HG02610 (cell line): ENCODE measurements at regions not wholly inside any gene's neighbourhood (a gene's known extent, or its start where the extent isn't known, plus 50 kb on each side); places are given as distances from the start of the nearest gene placed in this dataset.

Source experiments
- ATAC-seq: cut with Tn5 transposase; IDR thresholded peaks from one replicate; pipeline ENCODE4 v1.9.1; 2021; ENCODE audit warnings: mild to moderate bottlenecking, moderate library complexity; ENCODE audit not compliant: unreplicated experiment

DNA sequence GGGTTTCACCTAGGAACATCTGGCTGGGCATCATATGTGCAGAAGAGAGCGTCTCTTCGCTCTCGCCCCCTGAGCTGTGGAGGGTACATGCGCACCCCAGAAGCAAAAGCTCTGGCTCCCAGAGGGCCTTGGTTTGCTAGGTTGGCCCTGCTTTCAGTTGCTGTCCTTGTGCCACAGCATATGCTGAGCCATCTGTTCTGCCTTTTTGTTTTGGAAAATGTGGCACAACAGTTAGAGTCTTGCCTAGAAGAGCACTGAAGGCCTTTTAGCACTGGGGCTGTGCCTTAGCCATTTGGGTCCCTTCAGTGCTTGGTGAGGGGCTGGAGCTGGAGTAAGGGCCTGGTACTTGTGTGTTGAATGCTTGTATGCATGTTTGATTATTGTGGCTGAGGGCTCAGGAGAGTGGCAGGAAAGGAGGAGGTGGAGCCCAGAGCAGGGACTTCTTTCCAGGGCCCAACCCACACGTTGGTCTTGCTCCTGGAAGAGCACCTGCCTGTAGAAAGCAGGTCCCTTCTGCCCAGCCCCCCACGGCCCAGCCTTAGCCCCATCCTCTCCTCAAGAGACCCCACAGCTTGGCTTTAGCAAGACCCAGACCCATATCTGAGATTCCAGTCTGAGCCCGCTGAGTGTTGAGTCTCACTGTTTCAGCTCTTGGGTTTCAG lies 113.7 kb downstream of the SLC25A47 start:
- no peak for ATAC-seq

DNA sequence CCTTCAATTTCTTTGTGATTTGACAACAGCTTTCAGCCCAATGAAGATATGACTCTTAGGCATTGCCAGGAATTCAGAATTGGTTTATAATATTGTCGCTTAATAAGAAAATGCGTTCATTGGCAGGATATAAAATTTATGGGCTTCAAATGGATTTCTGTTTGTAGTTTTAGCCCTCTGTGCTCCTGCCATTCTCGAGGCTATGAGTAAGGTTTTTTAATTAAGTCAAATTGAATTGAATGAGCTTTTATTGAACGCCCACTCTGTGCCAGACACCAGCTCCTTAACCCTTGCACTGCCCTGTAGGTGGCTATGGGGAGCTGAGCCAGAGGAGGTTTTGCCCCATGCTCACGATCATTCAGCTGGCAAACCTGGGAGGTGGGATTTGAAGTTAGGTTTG lies 115.1 kb downstream of the SLC25A47 start:
- ATAC-seq: no peak

DNA sequence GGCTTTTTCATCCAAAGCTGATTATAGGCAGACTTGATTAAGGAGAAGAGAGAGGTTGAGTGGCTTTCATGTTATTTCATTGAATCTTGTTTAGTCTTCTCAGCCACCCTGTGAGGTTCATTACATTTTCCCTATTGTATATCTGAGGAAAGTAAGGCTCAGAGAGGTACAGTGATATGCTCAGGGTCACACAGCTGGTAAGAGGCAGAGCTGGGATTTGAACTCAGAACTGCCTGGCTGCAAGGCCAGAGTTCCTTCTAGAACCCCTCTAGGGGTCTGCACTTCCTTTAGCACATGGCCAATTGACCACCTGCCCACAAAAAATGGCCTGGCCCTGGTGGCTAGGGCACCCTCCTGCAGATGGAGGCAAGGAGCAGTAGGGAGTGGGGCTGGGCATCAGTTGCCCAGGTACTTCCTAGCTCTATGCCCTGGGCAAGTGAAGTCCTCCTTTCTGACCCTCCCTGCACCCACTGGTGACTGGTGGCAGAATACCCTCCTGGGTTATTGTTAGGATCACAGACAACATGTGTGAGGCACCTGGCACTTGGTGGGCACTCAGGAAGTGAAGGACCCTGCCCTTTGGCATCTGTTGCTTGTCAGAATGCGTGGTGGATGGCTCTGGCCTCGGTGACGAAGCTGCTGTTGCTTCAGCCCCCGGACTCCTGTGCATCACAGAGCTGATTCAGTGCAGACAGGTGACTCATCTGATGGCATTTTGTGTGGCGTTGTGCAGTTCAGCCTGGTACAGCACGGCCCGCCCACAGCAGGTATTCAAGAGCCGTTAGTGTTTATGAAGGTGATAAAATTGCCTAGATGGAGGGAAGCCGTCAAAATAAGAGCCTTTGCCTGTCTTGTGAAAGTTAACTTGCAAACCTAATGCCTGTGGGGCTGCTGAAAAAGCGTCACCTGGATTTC lies 115.8 kb downstream of the SLC25A47 start:
- ATAC-seq: no peak

DNA sequence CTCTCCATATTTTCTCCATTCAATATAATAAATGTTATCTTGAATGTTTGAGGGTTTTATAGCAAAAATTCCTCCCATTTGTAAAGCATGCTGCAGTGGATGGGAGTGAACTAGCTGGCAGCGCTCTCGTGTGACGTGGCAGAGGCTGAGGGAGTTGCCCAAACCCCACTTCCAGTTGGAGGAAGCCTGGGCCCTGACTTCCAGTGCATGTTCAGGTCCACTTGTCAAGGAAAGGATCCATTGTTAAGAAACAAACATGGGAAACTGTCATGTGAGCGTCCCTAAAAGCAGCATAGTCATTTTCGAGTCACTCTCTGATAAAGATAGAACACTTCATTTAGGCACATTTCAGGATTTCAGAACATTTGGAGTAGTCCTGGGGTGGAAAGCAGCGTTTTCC lies 116.6 kb downstream of the SLC25A47 start:
- no peak for ATAC-seq

DNA sequence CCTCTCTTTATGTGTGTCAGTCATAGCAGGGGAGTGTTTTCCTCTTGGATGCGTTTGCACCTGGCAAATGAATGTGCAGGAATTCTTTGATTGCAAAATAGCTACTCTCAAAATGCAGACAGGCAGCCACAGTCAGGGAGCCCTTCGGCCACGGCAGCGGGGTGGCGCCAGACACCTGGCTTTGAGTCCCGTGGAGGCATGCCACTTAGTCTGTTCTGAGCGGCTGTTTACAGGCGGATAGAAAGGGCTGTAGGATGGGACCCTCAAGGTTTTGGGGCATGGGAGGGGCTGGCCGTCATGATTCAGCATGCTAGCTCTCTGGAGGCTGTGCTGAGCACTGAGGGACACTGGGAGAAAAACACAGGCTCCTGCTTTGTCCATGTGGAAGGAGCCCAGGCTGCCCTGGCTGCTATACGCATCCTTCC lies 117.1 kb downstream of the SLC25A47 start:
- ATAC-seq: no peak

DNA sequence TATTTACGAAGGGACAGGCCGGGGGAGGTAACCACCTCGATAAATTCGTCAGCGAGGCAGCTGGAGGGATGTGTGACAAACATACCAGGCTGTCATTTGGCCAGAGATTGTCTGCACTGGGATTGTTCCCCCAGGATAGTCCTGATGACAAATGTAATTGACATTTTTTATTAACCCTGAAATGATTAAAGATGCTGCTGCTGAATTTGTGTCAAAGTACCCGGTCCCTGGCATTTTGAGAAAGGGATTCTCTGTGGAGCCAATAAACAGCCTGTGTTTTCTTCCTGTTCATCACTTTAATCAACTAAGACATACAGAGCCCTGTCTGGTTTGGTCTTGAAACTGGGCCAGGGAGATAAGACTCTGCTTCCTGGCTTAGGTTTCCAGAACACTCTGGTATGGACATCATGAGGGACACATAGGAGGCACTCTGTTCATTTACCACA lies 117.6 kb downstream of the SLC25A47 start:
- ATAC-seq: no peak

DNA sequence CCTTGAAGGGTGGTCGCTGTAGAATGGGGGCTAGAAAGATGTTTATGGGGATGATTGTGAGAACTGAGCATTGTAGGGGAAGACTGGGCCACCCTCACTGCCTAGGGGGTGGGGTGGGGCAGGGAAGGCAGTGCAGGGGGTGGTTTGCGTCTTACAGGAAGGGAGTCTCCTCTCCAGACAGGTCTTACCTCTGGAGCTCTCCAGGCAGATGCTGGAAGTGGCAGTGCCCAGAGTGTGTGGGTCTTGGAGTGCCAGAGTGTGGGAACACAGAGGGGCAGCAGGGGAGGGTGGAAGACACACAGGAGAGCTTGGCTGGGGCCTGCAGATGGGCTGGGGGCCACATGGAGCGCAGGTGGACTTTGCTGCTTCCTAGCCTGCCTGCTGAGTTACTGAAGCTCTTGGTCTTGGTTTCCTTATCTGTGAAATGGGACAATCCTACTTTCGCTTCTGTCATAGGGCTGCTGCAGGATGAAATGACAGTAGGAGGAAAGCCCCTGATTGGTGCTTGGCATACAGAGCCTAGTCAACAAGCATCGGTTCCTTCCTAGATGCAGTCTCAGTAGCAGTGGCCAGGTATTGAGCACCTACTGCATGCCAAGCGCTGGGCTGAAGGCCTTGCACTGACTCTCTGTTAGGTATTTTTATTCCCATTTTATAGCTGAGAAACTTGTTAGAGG lies 118.3 kb downstream of the SLC25A47 start:
- no peak for ATAC-seq

DNA sequence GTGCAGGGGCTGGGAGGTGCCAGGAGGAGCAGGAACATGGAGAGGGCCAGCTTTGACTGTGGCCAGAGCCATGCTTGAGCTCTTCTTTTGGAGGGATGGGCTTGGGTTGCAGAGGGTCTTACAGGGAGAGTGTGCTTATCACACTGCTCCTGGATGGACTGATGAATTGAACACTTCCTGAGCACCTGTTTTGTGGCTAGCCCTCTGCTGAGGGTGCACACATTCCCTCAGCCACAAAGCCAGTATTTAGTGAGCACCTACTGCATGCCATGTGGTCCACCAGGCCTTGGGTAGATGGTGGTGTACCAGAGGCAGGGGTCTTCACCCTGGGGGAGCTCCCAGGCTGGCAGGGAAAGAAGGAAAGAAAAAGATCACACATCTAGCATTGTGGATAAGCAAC lies 118.9 kb downstream of the SLC25A47 start:
- ATAC-seq: no peak

DNA sequence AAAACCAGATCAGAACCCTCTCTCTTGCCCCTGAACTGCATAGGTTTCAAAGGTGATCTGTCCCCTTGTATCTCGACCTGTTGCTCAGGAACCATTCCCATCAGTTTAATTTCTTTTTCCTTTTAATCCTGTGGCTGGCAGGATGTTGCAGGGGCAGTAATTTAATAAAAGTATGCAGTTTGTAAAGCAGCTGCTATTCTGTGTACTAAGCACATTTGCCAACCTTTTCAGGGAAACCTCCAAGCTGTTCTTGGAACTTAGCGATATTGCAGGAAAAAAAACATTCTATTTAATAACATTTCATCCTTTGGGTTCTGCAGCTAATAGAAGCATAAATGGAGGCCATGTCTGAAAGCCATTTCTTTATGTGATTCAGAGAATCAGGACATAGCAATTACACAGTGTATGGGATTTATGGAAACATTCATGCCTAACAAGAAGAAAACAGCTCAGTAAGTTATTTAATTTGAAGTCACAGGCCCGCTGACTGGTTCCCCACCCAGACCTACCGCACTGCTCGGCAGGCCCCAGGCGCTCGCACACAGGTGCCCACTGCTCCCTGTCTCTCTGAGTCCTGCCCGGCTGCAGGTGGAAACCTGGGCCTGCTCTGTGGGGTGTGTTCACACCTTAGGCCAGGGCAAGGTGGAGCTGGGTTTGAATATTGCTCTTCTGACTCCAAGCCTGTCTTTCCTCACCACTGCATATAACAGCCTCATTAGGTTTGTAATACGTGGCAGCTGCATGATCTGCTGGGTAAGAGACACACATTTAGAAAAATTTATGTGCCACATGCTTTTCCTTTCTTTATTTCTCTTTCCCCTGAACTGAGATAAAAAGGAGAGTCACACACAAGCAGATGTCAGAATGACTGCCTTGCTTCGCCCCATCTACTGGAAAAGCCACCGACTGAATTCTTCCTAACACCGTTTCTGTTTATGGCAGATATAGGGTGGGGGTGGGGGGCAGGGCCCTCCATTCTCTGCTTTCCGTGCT lies 119.7 kb downstream of the SLC25A47 start:
- no peak for ATAC-seq

DNA sequence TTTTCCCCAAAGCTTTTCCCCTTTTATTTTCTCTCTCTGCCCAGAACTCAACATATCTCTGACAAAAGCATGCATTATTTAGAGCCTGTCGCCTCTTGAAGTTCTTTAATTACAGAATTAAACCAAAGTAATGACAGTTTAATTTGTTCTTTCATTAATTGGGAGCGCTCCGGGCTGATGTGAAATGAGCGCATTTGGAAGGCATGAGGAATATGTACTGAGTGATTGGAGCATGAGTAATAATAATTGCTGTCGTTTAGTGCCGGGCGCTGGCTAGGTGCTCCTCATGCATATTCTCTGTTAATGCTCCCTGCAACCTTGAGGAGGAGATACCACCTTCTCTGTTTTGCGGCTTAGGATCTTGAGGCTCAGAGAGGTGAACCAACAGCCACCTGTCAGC lies 120.5 kb downstream of the SLC25A47 start:
- ATAC-seq: no peak

DNA sequence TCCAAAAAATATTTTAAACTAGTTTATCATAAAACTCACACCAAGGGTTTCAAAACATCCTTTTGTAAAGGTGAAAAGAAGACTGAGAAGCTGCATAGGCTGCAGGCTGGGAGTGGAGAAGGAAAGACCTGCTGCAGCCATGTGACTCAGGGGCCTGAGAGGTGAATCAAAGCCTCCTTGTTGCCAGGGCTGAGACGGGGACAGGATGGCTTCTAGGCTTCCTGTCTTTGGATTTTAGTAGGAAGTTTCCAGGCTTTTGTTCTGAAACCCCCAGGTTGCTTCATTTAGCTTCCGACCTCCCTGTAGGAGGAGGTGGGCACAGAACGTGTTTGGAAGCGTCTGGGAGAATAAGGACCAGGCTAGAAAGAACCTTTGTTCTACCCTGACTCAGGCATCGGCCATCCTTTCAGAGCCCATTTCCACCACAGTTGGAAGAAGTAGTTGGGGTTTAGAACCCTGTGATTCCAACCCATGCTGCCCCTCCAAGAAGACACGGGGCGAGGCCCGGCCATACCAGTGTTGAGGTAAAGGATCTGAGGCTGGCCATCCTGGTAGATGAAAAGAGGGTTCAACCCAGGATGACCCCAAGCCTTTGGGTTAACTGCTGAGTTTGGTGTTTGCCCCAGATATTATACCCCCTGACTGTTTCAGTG lies 122.4 kb downstream of the SLC25A47 start:
- ATAC-seq: no peak

DNA sequence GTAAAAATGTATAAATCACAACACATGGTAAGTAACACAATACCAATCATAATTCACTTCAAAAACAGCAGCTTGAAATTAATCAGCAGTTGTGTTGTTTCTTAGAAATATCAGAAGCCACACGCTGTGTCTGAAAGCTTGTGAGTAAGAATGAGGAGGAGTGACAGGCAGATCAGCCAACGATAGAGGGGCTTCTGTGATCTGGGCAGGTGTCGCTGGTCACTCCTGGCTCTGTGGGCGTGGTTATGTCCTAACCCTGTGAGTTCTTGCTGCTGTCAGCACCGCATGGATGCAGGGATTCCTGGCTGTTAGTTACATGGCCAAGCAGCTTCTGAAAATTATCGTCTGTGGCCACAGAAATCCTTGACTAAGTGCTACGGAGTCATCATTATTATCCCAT lies 123.4 kb downstream of the SLC25A47 start:
- ATAC-seq: no peak

DNA sequence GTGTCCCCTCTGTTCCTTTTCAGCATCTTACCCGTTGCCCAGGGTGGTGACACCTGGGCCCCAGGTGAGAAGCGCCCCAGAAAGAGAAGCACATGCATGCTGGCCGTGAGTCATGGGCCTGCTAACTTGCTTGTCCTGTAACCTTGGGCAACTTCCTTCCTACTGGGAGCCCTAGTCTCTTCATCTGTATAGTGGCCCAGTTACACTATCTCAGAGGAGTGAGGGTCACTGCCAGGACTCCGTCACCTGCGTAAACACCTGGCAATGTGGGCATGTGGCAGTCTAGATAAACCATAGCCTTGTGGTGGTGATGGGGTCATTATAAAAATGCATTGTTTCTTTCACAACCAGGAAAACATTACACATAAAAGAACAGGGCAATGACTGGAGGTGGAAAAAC lies 125.2 kb downstream of the SLC25A47 start:
- ATAC-seq: no peak

DNA sequence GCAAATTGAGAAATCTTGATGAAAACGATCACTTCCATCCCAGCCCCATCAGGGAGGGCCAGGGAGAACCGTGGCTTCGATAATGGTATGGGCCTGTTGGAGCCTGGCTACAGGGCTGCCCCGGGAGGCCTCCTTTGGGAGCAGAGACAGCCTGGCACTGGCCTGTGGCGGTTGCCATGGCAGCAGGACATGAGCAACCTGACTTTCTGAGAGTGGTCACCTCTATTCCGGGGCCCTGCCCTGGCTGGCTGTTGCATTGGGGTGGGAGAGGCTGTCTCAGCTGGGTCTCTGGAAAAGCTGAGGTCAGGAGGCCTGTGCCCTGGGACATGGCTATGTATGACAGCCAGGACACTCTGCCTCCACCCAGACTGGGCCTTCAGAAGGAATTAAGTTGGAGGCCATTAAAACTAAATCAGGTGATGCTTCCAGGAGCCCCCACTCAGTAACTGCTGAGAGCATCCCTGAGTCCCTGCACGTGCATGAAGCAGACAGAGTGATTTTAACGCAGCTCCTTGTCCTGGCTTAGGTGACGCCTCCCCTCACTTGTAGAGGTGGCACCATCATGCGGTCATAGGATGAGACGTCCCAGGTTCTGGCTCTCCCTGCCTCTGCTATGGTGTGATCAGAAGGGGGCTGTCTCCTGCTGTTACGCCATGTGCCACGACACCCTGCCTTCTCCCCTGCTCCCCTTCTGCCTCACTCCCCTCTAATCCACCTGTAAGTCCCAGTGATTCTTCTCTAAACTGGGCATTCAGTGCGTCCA lies 126.3 kb downstream of the SLC25A47 start:
- ATAC-seq: no peak

DNA sequence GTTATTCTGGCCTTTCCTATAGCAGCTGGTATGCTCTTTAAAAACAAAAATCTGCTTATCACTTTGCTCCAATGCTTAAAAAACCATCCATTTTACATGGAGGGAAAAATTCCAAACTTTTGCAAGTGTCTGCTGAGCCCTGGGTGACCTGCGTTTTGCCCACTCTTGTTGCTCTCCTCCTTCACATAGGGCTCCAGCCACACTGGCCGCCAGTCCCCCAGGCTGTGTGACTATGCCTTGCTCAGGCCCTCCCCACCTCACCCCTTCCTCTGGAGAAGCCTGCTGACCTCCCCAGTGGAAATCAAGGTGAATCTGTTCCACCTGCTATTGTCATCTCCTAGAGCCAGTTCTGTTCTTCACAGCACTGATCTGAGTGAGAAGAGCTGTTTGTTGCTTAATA lies 126.9 kb downstream of the SLC25A47 start:
- ATAC-seq: no peak

DNA sequence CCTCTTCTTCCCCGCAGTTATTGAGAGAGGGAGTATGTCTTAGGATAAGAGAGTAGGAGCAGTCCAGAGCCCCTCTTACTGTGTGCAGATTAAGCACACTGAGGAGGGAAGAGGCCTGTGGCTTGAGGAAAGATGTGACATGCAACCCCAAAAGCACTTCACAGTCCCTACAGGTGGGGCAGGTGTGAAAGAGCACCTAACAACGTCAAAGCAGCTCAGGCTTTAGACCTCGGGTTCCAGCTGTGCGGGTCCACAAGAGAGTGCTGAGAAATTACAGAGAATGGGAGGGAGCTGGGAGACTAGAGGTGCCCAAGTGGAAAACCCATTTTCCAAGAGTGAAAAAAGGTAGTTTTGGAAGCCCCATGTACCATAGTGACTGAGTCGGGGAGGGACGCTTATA lies 127.6 kb downstream of the SLC25A47 start:
- no peak for ATAC-seq

DNA sequence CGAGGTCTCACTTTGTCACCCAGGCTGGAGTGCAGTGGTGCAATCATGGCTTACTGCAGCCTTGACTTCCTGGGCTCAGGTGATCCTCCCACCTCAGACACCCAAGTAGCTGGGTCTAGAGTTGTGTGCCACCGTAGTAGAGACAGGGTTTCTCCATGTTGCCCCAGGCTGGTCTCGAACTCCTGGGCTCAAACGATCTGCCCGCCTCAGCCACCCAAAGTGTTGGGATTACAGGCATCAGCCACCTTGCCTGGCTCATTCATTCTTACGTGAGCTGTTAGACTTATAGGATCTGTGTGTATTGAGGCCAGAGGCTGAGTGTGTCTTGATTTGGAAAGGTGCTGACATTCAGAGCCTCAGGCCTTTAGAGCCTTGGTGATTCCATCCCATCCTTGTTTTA lies 128.1 kb downstream of the SLC25A47 start:
- no peak for ATAC-seq

DNA sequence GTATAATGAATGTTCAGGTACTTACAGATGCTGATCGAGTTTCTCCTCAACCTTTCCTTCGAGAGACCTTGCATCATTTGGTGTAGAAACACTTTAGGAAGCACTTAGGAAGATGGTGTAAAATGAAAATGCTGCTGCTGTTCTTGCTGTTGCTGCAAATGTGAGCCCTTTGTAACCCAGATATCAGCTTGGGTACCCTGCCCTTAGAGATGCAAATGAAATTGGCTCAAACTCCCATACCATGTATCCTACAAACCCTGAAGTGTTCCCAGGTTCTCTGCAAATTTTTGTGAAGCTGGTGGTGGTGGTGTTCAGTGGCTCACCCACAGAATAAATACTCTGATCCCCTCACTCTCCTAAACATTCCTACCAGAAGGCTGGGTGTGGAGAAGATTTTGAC lies 130.8 kb downstream of the SLC25A47 start:
- ATAC-seq: no peak

DNA sequence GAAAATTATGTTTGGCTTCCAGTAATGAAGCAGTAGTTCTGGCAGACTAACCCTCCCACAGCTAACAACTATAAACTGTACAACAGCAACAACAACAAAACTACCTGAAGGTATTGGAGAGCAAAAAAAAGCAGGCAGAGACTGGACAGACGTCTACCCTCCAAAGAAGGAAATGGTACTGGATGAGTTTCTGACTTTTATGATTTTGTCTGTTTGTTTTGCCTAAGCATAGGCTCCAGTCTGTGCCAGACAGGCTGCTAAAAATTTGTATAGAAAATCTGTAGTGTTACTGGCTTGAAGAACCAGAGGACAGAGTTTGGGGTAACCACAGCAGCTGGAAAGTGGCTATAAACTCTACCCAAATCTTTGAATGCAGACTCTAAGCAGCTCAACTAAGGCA lies 131.3 kb downstream of the SLC25A47 start:
- no peak for ATAC-seq
